HepG2 (cell line): ENCODE measurements at regions not wholly inside any gene's neighbourhood (a gene's known extent, or its start where the extent isn't known, plus 50 kb on each side); places are given as distances from the start of the nearest gene placed in this dataset.

ENCODE experiments used
- ATAC-seq: fragments of 200-7000 bp; cut with Tn5 transposase; 3 replicates; pipeline ENCODE4 v1.9.1; 2020; ENCODE audit warnings: mild to moderate bottlenecking, moderate library complexity
- BruUV-seq: library from RNA; stranded (reverse); fragments of 400-500 nt; replicated peaks from 2 replicates; lab custom pipeline; 2021; lab: Mats Ljungman, UMichigan
- CTCF ChIA-PET: fragments of 300-600 bp; formaldehyde crosslinking; extraction: SDS; loops from one replicate; lab custom pipeline; 2021; ENCODE audit warnings: low total read pairs, inconsistent platforms, low intra/inter-chr PET ratio; lab: Yijun Ruan, JAX
- POLR2A ChIA-PET: fragments of 350-600 bp; sonication (Branson Sonifier 250); formaldehyde crosslinking; loops from one replicate; lab custom pipeline; 2020; ENCODE audit warnings: antibody characterized with exemption, inconsistent platforms; lab: Yijun Ruan, JAX
- DNase-seq: peaks from one replicate; pipeline ENCODE4 v3.0.0-alpha.2; 2015; ENCODE audit warnings: low spot score
- FAIRE-seq: peaks from 3 replicates; lab custom pipeline; 2011; peaks lifted over from hg19 to GRCh38; lab: Jason Lieb, UNC
- H2AFZ ChIP-seq: one replicate; pipeline ENCODE4 v1.6.1; 2011; ENCODE audit warnings: low read length, inconsistent platforms
- H3K27ac ChIP-seq: fragments of 300-600 bp; 3 replicates; pipeline ENCODE4 v1.8.0; 2011; ENCODE audit warnings: mixed run types, mild to moderate bottlenecking, mixed read lengths, low read length, inconsistent platforms; ENCODE audit not compliant: insufficient read depth; ENCODE audit errors: extremely low read length
- H3K27me3 ChIP-seq, 2 experiments: fragments of 200-600 bp in 1 of 2; 2 replicates in 1 of 2; 3 replicates in 1 of 2; pipeline versions ENCODE4 v1.6.0 to v1.8.0; 2011; ENCODE audit warnings: low read length in 2 of 2, mild to moderate bottlenecking in 2 of 2, moderate library complexity in 2 of 2, inconsistent platforms in 1 of 2; ENCODE audit not compliant: insufficient read depth in 2 of 2, control insufficient read depth in 1 of 2
- H3K36me3 ChIP-seq, 2 experiments: fragments of 200-600 bp in 1 of 2; replicated peaks in 1 of 2; 2 replicates in 1 of 2; 3 replicates in 1 of 2; pipeline versions ENCODE4 v1.5.1 to v1.8.0; 2011; ENCODE audit warnings: low read length in 2 of 2, inconsistent platforms in 1 of 2; ENCODE audit not compliant: insufficient read depth in 2 of 2, control insufficient read depth in 1 of 2
- H3K4me1 ChIP-seq: 2 replicates; pipeline ENCODE4 v1.5.1; 2012; ENCODE audit warnings: low read length, inconsistent platforms; ENCODE audit not compliant: insufficient read depth
- H3K4me2 ChIP-seq: 2 replicates; pipeline ENCODE4 v1.6.0; 2011; ENCODE audit warnings: low read depth, low read length, inconsistent platforms
- H3K4me3 ChIP-seq, 3 experiments: fragments of 200-600 bp in 1 of 3; sonication (generic), shearing (Covaris generic) in 1 of 3; replicated peaks in 1 of 3; 2 replicates each; pipeline ENCODE4 v1.5.1; 2011 to 2016; ENCODE audit warnings: low read length in 3 of 3, inconsistent platforms in 2 of 3, low read depth in 2 of 3, mild to moderate bottlenecking in 2 of 3, control low read depth in 1 of 3, mixed read lengths in 1 of 3; ENCODE audit not compliant: insufficient read depth in 1 of 3
- H3K79me2 ChIP-seq: one replicate; pipeline ENCODE4 v1.6.1; 2011; ENCODE audit warnings: low read length, inconsistent platforms; ENCODE audit not compliant: insufficient read depth
- H3K9ac ChIP-seq: 2 replicates; pipeline ENCODE4 v1.6.0; 2011; ENCODE audit warnings: mild to moderate bottlenecking, low read depth, low read length, inconsistent platforms; ENCODE audit not compliant: insufficient read depth
- H3K9me3 ChIP-seq: 2 replicates; pipeline ENCODE4 v1.5.1; 2012; ENCODE audit warnings: mild to moderate bottlenecking, low read length
- H4K20me1 ChIP-seq: 2 replicates; pipeline ENCODE4 v1.6.0; 2011; ENCODE audit warnings: inconsistent platforms, mild to moderate bottlenecking, low read length, moderate library complexity; ENCODE audit not compliant: insufficient read depth
- NFYC ChIP-seq: IDR thresholded peaks from 2 replicates; pipeline ENCODE4 v1.6.1; 2016; ENCODE audit warnings: missing genetic modification reagents, missing compliant biosample characterization
- NKX3-1 ChIP-seq: sonication (generic); formaldehyde crosslinking; IDR thresholded peaks from 2 replicates; pipeline ENCODE4 v1.5.0; 2020; ENCODE audit warnings: missing genetic modification reagents
- NR2F2 ChIP-seq: IDR thresholded peaks from 2 replicates; pipeline ENCODE4 v1.6.1; 2012; ENCODE audit warnings: low read depth, inconsistent platforms, borderline replicate concordance
- PRDM4 ChIP-seq: sonication (generic); formaldehyde crosslinking; IDR thresholded peaks from 2 replicates; pipeline ENCODE4 v1.9.0; 2021; ENCODE audit warnings: missing genetic modification reagents, borderline replicate concordance
- RAD21 ChIP-seq: fragments of 450-650 bp; formaldehyde crosslinking; IDR thresholded peaks from 2 replicates; pipeline ENCODE4 v1.5.0; 2020; ENCODE audit warnings: mild to moderate bottlenecking
- RBFOX2 ChIP-seq: fragments of 200-400 bp; formaldehyde crosslinking; IDR thresholded peaks from 2 replicates; pipeline ENCODE4 v1.6.1; 2017; ENCODE audit warnings: low read depth, mild to moderate bottlenecking, low read length
- RFX1 ChIP-seq: fragments of 450-650 bp; IDR thresholded peaks from 2 replicates; pipeline ENCODE4 v1.6.1; 2017
- SOX13 ChIP-seq, 3 experiments: fragments of 450-650 bp in 1 of 3; sonication (generic) in 1 of 3; formaldehyde crosslinking in 1 of 3; IDR thresholded peaks in 2 of 3; conservative IDR thresholded peaks in 1 of 3; 2 replicates each; pipeline versions ENCODE4 v1.5.0 to v1.6.1; 2016 to 2020; ENCODE audit warnings: antibody characterized with exemption in 1 of 3, mild to moderate bottlenecking in 1 of 3, missing compliant biosample characterization in 1 of 3, missing genetic modification reagents in 1 of 3, moderate library complexity in 1 of 3
- STAT5B ChIP-seq: sonication (generic); formaldehyde crosslinking; IDR thresholded peaks from 2 replicates; pipeline ENCODE4 v1.4.0; 2020; ENCODE audit warnings: missing genetic modification reagents
- ZNF264 ChIP-seq: sonication (generic); formaldehyde crosslinking; IDR thresholded peaks from 2 replicates; pipeline ENCODE4 v1.4.0; 2020; ENCODE audit warnings: missing genetic modification reagents
- ZNF564 ChIP-seq: sonication (generic); formaldehyde crosslinking; IDR thresholded peaks from 2 replicates; pipeline ENCODE4 v1.8.1; 2023; ENCODE audit warnings: mild to moderate bottlenecking, missing genetic modification reagents
- ZNF646 ChIP-seq: sonication (generic); formaldehyde crosslinking; IDR thresholded peaks from 2 replicates; pipeline ENCODE4 v1.9.0; 2021; ENCODE audit warnings: mild to moderate bottlenecking, missing genetic modification reagents
- ZNF775 ChIP-seq: sonication (generic); formaldehyde crosslinking; IDR thresholded peaks from 2 replicates; pipeline ENCODE4 v1.4.0; 2020; ENCODE audit warnings: missing genetic modification reagents, mild to moderate bottlenecking, moderate library complexity, borderline replicate concordance
- ZNF850 ChIP-seq: sonication (generic); formaldehyde crosslinking; conservative IDR thresholded peaks from 2 replicates; pipeline ENCODE4 v1.9.0; 2021; ENCODE audit warnings: mild to moderate bottlenecking, missing genetic modification reagents
- ZSCAN29 ChIP-seq: sonication (generic); formaldehyde crosslinking; conservative IDR thresholded peaks from 2 replicates; pipeline ENCODE4 v1.4.0; 2020; ENCODE audit warnings: mild to moderate bottlenecking, missing genetic modification reagents
- in situ Hi-C: cut with HindIII; loops from 2 replicates; pipeline ENCODE4 v1.10.0; 2017; ENCODE audit warnings: low pct_unique_long_range_greater_than_20kb; ENCODE audit not compliant: extremely low pct_ligation_motif_present
- intact Hi-C: fragments of 100-400 bp; cut with micrococcal nuclease; formaldehyde crosslinking; loops from one replicate; pipeline ENCODE4 v1.10.0; 2022; ENCODE audit not compliant: unreplicated experiment
- TF ChIP-seq, protein P1 (sequence below): sonication (generic); formaldehyde crosslinking; IDR thresholded peaks from 2 replicates; pipeline ENCODE4 v1.4.0; 2020; ENCODE audit warnings: mild to moderate bottlenecking, missing genetic modification reagents, borderline replicate concordance

DNA sequence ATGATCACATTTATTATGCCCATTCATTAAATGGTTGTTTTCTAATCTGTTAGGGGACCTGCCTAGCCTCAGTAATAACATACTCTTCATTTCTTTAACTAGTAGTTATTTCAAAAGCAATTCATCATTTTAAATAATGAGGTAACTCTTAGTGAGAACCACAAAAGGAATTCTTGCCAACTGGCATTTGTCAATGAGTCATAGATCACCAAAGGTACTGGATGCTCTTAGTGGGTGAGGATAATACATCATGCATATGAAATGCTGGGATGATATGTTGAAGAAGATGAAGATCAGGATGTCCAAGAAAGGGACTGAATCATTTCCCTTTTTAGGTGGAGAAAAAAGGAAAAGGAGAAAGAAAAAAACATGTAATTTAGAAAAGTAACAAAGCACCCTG lies 826.2 kb upstream of the DDX18 start:
- no peaks in the 10 kb centered on the region for H4K20me1 ChIP-seq
- no peaks in the 10 kb centered on the region for H3K36me3 ChIP-seq
- peaks cover 78% of the 10 kb centered on the region for H3K9me3 ChIP-seq
- H2AFZ ChIP-seq, result no peak overlapping the region
- H3K4me3 ChIP-seq, result no peak overlapping the region
- CTCF ChIA-PET, result no interaction called here
- intact Hi-C loops (no loop called here), in situ Hi-C loops (no loop called here)
- POLR2A ChIA-PET, result no interaction called here
- no peak overlapping the region for H3K27ac ChIP-seq
- ATAC-seq, result no peak
- no TSS peak for BruUV-seq
- no peak for FAIRE-seq
- no peaks in the 10 kb centered on the region for H3K27me3 ChIP-seq
- H3K4me1 ChIP-seq, result no peaks in the 10 kb centered on the region
- no peak for DNase-seq
- H3K79me2 ChIP-seq, result no peaks in the 10 kb centered on the region
- H3K4me2 ChIP-seq, result no peak overlapping the region
- no peak overlapping the region for H3K9ac ChIP-seq
- TF ChIP-seq RBFOX2 (no peak), ZNF264 (CRISPR knock-in tag) (no peak), ZNF564 (CRISPR knock-in tag) (no peak), NFYC (CRISPR knock-in tag) (no peak), NR2F2 (no peak), ZNF646 (CRISPR knock-in tag) (no peak), RAD21 (no peak), ZSCAN29 (no peak), ZNF850 (CRISPR knock-in tag) (no peak), PRDM4 (CRISPR knock-in tag) (no peak), RFX1 (no peak), SOX13 (IDR thresholded peaks at IDR 0.05) (no peak), SOX13 (CRISPR knock-in tag; conservative IDR thresholded peaks at IDR 0.05 in 1 of 2, IDR thresholded peaks at IDR 0.05 in 1 of 2) (no peak), NKX3-1 (CRISPR knock-in tag) (no peak), ZNF775 (CRISPR knock-in tag) (no peak), STAT5B (CRISPR knock-in tag) (no peak)
- TF ChIP-seq, protein P1, sequence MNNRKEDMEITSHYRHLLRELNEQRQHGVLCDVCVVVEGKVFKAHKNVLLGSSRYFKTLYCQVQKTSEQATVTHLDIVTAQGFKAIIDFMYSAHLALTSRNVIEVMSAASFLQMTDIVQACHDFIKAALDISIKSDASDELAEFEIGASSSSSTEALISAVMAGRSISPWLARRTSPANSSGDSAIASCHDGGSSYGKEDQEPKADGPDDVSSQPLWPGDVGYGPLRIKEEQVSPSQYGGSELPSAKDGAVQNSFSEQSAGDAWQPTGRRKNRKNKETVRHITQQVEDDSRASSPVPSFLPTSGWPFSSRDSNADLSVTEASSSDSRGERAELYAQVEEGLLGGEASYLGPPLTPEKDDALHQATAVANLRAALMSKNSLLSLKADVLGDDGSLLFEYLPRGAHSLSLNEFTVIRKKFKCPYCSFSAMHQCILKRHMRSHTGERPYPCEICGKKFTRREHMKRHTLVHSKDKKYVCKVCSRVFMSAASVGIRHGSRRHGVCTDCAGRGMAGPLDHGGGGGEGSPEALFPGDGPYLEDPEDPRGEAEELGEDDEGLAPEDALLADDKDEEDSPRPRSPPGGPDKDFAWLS (CRISPR knock-in tag), result no peak
